Karpas-422 (cell line): ENCODE measurements at regions not wholly inside any gene's neighbourhood (a gene's known extent, or its start where the extent isn't known, plus 50 kb on each side); places are given as distances from the start of the nearest gene placed in this dataset.

ENCODE experiments used
- DNase-seq: peaks from one replicate; pipeline ENCODE4 v3.0.0-alpha.2; 2015
- H2AFZ ChIP-seq: fragments of 200-600 bp; sonication (generic); 2 replicates; pipeline ENCODE4 v1.6.1; 2014; ENCODE audit warnings: antibody characterized with exemption, low read length, mixed read lengths
- H3K27ac ChIP-seq: fragments of 200-600 bp; sonication (generic); 2 replicates; pipeline ENCODE4 v1.5.1; 2014; ENCODE audit warnings: mild to moderate bottlenecking, low read length, moderate library complexity
- H3K27me3 ChIP-seq: fragments of 200-600 bp; sonication (generic); 2 replicates; pipeline ENCODE4 v1.6.1; 2014; ENCODE audit warnings: low read length, mixed read lengths
- H3K36me3 ChIP-seq: fragments of 200-600 bp; sonication (generic); 2 replicates; pipeline ENCODE4 v1.6.1; 2014; ENCODE audit warnings: low read length, mixed read lengths; ENCODE audit not compliant: insufficient read depth
- H3K4me1 ChIP-seq: fragments of 200-600 bp; sonication (generic); 2 replicates; pipeline ENCODE4 v1.6.1; 2014; ENCODE audit warnings: mild to moderate bottlenecking, low read length, mixed read lengths
- H3K4me2 ChIP-seq: fragments of 200-600 bp; sonication (generic); 2 replicates; pipeline ENCODE4 v1.6.1; 2014; ENCODE audit warnings: low read length, low read depth, mild to moderate bottlenecking; ENCODE audit not compliant: poor library complexity, severe bottlenecking
- H3K4me3 ChIP-seq: fragments of 200-600 bp; sonication (generic); 2 replicates; pipeline ENCODE4 v1.5.1; 2014; ENCODE audit warnings: mild to moderate bottlenecking, antibody characterized with exemption, low read length, mixed read lengths
- H3K79me2 ChIP-seq: fragments of 200-600 bp; sonication (generic); 2 replicates; pipeline ENCODE4 v1.6.1; 2014; ENCODE audit warnings: mild to moderate bottlenecking, low read length, mixed read lengths
- H3K9ac ChIP-seq: fragments of 200-600 bp; sonication (generic); 2 replicates; pipeline ENCODE4 v1.6.0; 2014; ENCODE audit warnings: low read length
- H3K9me2 ChIP-seq: fragments of 200-600 bp; sonication (generic), shearing (Covaris generic); replicated peaks from 2 replicates; pipeline ENCODE4 v1.6.0; 2014; ENCODE audit warnings: mild to moderate bottlenecking, low read length, moderate library complexity; ENCODE audit not compliant: insufficient read depth
- H3K9me3 ChIP-seq: fragments of 300-700, 200-600 bp; sonication (generic); 2 replicates; pipeline ENCODE4 v1.6.1; 2014; ENCODE audit warnings: low read length, mixed read lengths
- H4K20me1 ChIP-seq: fragments of 200-600 bp; sonication (generic); 2 replicates; pipeline ENCODE4 v1.6.1; 2014; ENCODE audit warnings: mild to moderate bottlenecking, antibody characterized with exemption, low read length, low read depth; ENCODE audit not compliant: insufficient read depth

GRCh38 chr21:16388911-16389560 is 659.3 kb downstream of the USP25 start:
- H3K9ac ChIP-seq: no peak overlapping the region
- no peaks in the 10 kb centered on the region for H3K36me3 ChIP-seq
- no peak overlapping the region for H3K4me3 ChIP-seq
- H2AFZ ChIP-seq: no peak overlapping the region
- peaks cover 16% of the 10 kb centered on the region; the same call in 1 of the 2 replicates for H3K9me3 ChIP-seq
- H3K9me2 ChIP-seq: no peaks in the 10 kb centered on the region
- no peak for DNase-seq
- no peaks in the 10 kb centered on the region for H3K4me1 ChIP-seq
- no peak overlapping the region for H3K4me2 ChIP-seq
- H3K27me3 ChIP-seq: no peaks in the 10 kb centered on the region
- H4K20me1 ChIP-seq: no peaks in the 10 kb centered on the region
- H3K79me2 ChIP-seq: no peaks in the 10 kb centered on the region
- no peak overlapping the region for H3K27ac ChIP-seq

- no peak overlapping the region for H3K4me3 ChIP-seq
- H3K27me3 ChIP-seq: no peaks in the 10 kb centered on the region
- no peaks in the 10 kb centered on the region for H3K9me2 ChIP-seq
- no peaks in the 10 kb centered on the region for H3K4me1 ChIP-seq
- H3K9ac ChIP-seq: no peak overlapping the region
- H3K36me3 ChIP-seq: no peaks in the 10 kb centered on the region
- peaks cover 16% of the 10 kb centered on the region; the same call in 1 of the 2 replicates for H3K9me3 ChIP-seq
- H3K27ac ChIP-seq: no peak overlapping the region
- no peaks in the 10 kb centered on the region for H3K79me2 ChIP-seq
- no peak overlapping the region for H3K4me2 ChIP-seq
- H2AFZ ChIP-seq: no peak overlapping the region
- no peak for DNase-seq
- no peaks in the 10 kb centered on the region for H4K20me1 ChIP-seq
Measured at GRCh38 chr21:16389643-16390042, 659.9 kb downstream of the USP25 start.

GRCh38 chr21:16395285-16395684 is 665.5 kb downstream of the USP25 start:
- DNase-seq: no peak
- H3K79me2 ChIP-seq: no peaks in the 10 kb centered on the region
- peaks cover 2% of the 10 kb centered on the region; the same call in 1 of the 2 replicates for H3K9me3 ChIP-seq
- H4K20me1 ChIP-seq: no peaks in the 10 kb centered on the region
- no peak overlapping the region for H2AFZ ChIP-seq
- no peaks in the 10 kb centered on the region for H3K4me1 ChIP-seq
- H3K27ac ChIP-seq: no peak overlapping the region
- no peaks in the 10 kb centered on the region for H3K27me3 ChIP-seq
- H3K4me3 ChIP-seq: no peak overlapping the region
- H3K9me2 ChIP-seq: no peaks in the 10 kb centered on the region
- no peak overlapping the region for H3K9ac ChIP-seq
- H3K4me2 ChIP-seq: no peak overlapping the region
- no peaks in the 10 kb centered on the region for H3K36me3 ChIP-seq

GRCh38 chr21:16402752-16403151 is 673.0 kb downstream of the USP25 start:
- Histone ChIP-seq H2AFZ (no peak overlapping the region), H3K9me3 (peaks cover 20% of the 10 kb centered on the region), H3K4me2 (no peak overlapping the region), H3K27ac (no peak overlapping the region), H3K4me3 (no peak overlapping the region), H3K36me3 (no peaks in the 10 kb centered on the region), H3K9me2 (no peaks in the 10 kb centered on the region), H3K27me3 (no peaks in the 10 kb centered on the region), H3K79me2 (no peaks in the 10 kb centered on the region), H3K9ac (no peak overlapping the region), H3K4me1 (no peaks in the 10 kb centered on the region), H4K20me1 (no peaks in the 10 kb centered on the region)
- DNase-seq: no peak

- no peak for DNase-seq
- no peak overlapping the region for H3K4me3 ChIP-seq
- no peaks in the 10 kb centered on the region for H3K36me3 ChIP-seq
- no peak overlapping the region for H2AFZ ChIP-seq
- no peak overlapping the region for H3K9ac ChIP-seq
- no peaks in the 10 kb centered on the region for H3K4me1 ChIP-seq
- no peaks in the 10 kb centered on the region for H3K9me2 ChIP-seq
- H3K4me2 ChIP-seq: no peak overlapping the region
- no peaks in the 10 kb centered on the region for H4K20me1 ChIP-seq
- no peak overlapping the region for H3K27ac ChIP-seq
- no peaks in the 10 kb centered on the region for H3K27me3 ChIP-seq
- H3K9me3 ChIP-seq: peaks cover 25% of the 10 kb centered on the region
- no peaks in the 10 kb centered on the region for H3K79me2 ChIP-seq
Measured at GRCh38 chr21:16404776-16405175, 675.0 kb downstream of the USP25 start.

- H3K79me2 ChIP-seq: no peaks in the 10 kb centered on the region
- peaks cover 21% of the 10 kb centered on the region for H3K9me3 ChIP-seq
- no peak for DNase-seq
- no peaks in the 10 kb centered on the region for H3K4me1 ChIP-seq
- no peak overlapping the region for H3K4me2 ChIP-seq
- no peak overlapping the region for H3K9ac ChIP-seq
- H3K36me3 ChIP-seq: no peaks in the 10 kb centered on the region
- no peaks in the 10 kb centered on the region for H3K27me3 ChIP-seq
- no peaks in the 10 kb centered on the region for H3K9me2 ChIP-seq
- H2AFZ ChIP-seq: no peak overlapping the region
- H3K4me3 ChIP-seq: no peak overlapping the region
- H3K27ac ChIP-seq: no peak overlapping the region
- no peaks in the 10 kb centered on the region for H4K20me1 ChIP-seq
Measured at GRCh38 chr21:16406355-16406754, 676.6 kb downstream of the USP25 start.

- Histone ChIP-seq H2AFZ (no peak overlapping the region), H3K4me2 (no peak overlapping the region), H3K27me3 (no peaks in the 10 kb centered on the region), H3K9ac (no peak overlapping the region), H3K36me3 (no peaks in the 10 kb centered on the region), H3K9me3 (peaks cover 14% of the 10 kb centered on the region), H3K79me2 (no peaks in the 10 kb centered on the region), H3K27ac (no peak overlapping the region), H4K20me1 (no peaks in the 10 kb centered on the region), H3K4me3 (no peak overlapping the region), H3K4me1 (no peaks in the 10 kb centered on the region), H3K9me2 (no peaks in the 10 kb centered on the region)
- no peak for DNase-seq
Measured at GRCh38 chr21:16407403-16408240, 677.8 kb downstream of the USP25 start.

- Histone ChIP-seq H4K20me1 (no peaks in the 10 kb centered on the region), H2AFZ (no peak overlapping the region), H3K27me3 (no peaks in the 10 kb centered on the region), H3K4me2 (no peak overlapping the region), H3K4me3 (no peak overlapping the region), H3K79me2 (no peaks in the 10 kb centered on the region), H3K9ac (no peak overlapping the region), H3K4me1 (no peaks in the 10 kb centered on the region), H3K9me2 (no peaks in the 10 kb centered on the region), H3K27ac (no peak overlapping the region), H3K9me3 (peaks cover 10% of the 10 kb centered on the region), H3K36me3 (no peaks in the 10 kb centered on the region)
- no peak for DNase-seq
Measured at GRCh38 chr21:16408280-16408679, 678.5 kb downstream of the USP25 start.
